GM12892 (cell line): ENCODE measurements at regions not wholly inside any gene's neighbourhood (a gene's known extent, or its start where the extent isn't known, plus 50 kb on each side); places are given as distances from the start of the nearest gene placed in this dataset.

ENCODE experiments used
- DNase-seq: peaks from one replicate; pipeline ENCODE4 v3.0.0; 2011; ENCODE audit not compliant: insufficient read length
- FAIRE-seq: peaks from 2 replicates; lab custom pipeline; 2011; peaks lifted over from hg19 to GRCh38; lab: Jason Lieb, UNC
- POLR2A ChIP-seq: IDR thresholded peaks from 2 replicates; pipeline ENCODE4 v1.6.1; 2011; ENCODE audit warnings: low read depth, low read length, control low read depth
- POLR2AphosphoS5 ChIP-seq: IDR thresholded peaks from 2 replicates; pipeline ENCODE4 v1.6.1; 2011; ENCODE audit warnings: low read depth, low read length, control low read depth
- TAF1 ChIP-seq: IDR thresholded peaks from 2 replicates; pipeline ENCODE4 v1.6.1; 2011; ENCODE audit warnings: low read depth, mild to moderate bottlenecking, control low read depth, low read length, borderline replicate concordance

DNA sequence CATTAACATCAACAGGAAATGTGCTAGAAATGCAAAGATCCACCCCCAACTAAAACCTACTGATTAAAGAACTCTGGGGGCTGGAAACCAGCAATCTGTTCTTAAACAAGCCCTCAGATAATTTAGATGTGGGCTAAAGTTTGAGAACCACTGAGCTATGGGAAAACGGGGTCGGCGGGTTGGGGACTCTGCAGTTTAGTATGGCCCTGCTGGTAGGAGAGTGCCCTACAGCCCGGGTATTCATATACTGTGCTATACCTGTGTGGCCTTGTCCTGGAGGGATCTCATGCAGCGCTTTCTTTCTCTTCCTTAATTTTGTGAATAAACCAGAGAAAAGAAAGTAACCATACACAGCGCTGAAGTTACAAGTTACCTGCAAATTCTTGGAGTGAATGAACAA, 189.7 kb upstream of the GBE1 start:
- DNase-seq (no peak), FAIRE-seq (no peak)
- TF ChIP-seq POLR2AphosphoS5 (no peak), TAF1 (no peak), POLR2A (no peak)

DNA sequence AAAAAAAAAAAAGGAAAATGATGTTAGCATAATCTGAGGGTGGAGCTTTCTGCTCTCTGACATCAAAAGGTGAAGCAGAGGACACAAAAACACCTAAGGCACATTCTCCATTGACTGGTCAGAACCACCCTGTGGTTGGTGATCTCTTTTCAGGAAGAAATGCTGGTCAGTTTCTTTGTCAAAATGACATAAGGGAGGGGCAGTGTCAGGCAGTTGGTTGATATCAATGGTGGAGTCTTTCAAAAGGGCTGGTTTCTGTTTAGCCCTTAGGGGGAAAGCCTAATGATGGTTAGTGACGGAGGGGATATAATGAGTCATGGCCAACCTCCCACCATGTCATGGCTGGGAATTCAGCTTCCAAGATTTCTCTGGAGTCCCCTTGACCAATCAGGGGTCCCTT, 185.9 kb upstream of the GBE1 start:
- no peak for FAIRE-seq
- DNase-seq = no peak
- TF ChIP-seq POLR2A = no peak
- TF ChIP-seq POLR2AphosphoS5 = no peak
- TF ChIP-seq TAF1 = no peak

DNA sequence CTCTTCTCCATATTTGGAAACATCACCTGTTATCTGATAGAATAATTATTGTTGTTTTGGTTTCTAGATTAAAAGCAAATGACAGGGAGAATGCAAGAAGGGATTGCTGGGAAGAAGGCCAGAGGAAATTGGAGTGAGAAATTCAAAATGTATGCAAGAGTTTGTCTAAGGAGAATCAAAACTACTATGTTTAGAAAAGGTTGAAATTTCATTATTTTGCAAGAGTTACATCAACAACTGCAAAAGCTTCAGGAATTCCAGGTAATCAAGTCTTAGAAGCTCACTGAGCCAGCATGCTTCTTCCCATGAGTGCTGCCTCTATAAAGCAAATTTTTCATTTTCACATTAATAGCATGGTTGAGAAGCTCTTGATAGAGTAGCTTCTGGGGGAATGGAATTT, 177.2 kb upstream of the GBE1 start:
- no peak for TF ChIP-seq TAF1
- no peak for TF ChIP-seq POLR2A
- TF ChIP-seq POLR2AphosphoS5 = no peak
- no peak for DNase-seq
- FAIRE-seq = no peak

DNA sequence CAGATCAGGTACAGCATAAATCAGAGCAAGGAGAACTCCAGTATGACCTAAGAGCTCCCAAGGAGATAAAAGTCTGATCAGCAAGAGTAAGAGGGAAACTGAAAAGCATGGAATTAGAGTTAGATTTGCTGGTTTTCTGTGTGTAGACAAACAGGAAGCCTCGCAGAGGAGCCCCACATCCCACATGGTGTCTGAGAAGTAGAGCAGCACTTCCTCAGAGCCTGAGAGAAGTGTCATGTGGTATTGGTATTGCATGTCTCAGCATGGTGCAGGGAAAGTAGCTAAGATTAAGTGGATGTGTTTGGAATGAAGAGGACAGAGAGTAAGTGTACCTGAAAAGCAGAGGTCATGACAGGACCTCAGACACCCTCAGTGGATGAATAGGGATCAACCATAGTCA, 175.4 kb upstream of the GBE1 start:
- no peak for FAIRE-seq
- TF ChIP-seq TAF1 (no peak), POLR2AphosphoS5 (no peak)

DNA sequence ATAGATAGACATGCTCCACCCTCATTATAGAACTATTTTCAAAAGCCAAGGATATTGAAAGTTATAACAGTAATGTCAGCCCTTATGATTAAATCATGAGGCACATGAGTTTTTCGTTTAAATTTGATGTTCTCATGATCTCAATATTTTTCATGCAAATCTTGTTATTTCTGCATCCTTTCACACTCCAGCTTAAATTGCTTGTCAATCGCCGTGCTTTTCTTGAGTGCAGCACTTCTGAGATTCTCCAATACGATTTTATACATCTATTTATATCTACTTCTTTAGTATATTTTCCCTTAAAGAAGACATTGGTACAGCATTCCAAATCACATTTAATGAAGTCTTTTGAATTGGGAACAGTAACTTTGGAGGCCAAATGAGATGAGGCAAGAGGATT, 171.2 kb upstream of the GBE1 start:
- no peak for TF ChIP-seq POLR2A
- no peak for TF ChIP-seq POLR2AphosphoS5
- TF ChIP-seq TAF1 = no peak
- no peak for FAIRE-seq
- DNase-seq = no peak

More for the DNA sequence above, 175.4 kb upstream of the GBE1 start:
- DNase-seq = no peak

DNA sequence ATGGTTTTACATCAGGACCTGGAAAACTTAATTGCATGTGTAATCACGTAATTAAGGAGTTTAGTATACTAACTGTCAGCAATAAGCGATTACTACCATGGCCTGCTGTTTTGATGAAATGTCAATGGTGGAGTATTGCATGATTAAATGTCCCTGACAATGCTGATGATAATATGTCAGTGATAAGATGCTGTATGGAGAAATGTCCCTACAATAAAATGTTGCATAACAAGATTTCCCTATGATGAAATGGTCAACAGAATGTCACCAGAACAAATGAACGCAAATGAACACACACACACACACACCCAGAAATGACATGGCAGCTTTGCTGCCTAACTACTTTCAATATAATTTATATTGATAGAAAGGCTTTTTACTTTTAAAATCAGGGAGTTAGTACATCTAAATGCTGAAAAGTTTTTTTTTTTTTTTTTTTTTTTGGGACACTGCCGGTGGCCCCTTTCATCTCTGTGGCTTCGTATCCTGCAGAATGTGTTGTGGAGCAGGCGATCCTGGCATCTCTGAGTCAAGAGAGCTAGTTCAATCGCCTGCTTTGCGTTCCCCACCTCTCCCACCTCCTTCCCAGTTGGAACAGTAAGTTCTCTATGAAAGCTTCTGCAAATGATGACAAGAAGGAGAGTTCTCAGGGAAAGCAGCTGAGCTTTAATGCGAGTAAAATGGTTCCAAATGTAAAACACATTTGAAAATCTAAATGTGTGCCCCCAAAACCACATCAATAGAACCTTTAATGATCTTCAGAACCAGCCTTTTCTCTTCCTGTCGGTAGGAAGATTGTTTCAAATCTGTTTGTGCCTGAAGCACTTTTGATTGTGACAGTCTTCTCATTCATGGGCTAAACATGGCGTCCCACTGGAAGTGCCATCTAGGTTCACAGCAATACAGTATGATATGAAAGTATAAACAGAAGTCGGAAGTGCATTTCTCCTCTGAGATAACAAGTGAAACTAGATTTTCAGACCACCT, 170.1 kb upstream of the GBE1 start:
- FAIRE-seq (no peak), DNase-seq (no peak)
- TF ChIP-seq POLR2AphosphoS5 = no peak
- TF ChIP-seq TAF1 = no peak
- no peak for TF ChIP-seq POLR2A

DNA sequence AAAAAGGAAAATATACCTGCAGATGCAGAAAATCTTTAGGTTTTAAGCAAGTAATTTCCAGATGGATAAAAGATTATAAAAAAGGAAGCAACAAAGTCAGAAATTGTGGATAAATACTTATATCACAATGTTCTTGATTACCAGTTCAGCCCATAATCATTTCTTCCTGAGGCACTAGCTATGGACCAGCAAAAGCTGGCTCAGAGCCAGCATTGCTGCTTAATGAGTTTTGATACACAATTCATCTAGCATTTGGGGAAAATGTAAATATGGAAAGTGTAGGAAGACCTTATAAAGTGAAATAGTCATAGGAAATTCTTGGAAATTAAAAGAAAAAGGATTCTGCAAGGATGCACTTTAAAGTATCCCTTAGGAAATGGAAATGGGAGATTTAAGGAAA, 168.3 kb upstream of the GBE1 start:
- DNase-seq (no peak), FAIRE-seq (no peak)

DNA sequence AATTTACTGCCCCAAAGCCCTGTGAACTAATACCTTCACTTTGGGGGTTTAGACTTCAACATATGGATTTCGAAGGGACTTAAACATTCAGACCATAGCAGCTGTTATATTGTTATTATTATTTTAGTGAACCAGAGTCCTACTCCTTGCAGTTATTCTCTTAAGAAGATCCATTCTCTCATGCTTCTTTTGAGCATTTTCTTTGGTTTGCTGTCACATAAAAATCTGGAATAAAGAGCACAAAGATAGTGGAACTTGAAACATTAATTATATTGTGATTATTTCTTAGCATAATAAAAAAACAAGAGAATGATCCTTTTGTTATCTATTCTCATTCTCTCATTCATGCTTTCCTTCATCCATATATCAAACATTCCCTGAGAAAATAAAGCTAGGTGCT, 166.4 kb upstream of the GBE1 start:
- DNase-seq (no peak), FAIRE-seq (no peak)
- TF ChIP-seq POLR2A (no peak), POLR2AphosphoS5 (no peak), TAF1 (no peak)

More for the DNA sequence above, 168.3 kb upstream of the GBE1 start:
- no peak for TF ChIP-seq POLR2A
- TF ChIP-seq POLR2AphosphoS5 = no peak
- no peak for TF ChIP-seq TAF1

DNA sequence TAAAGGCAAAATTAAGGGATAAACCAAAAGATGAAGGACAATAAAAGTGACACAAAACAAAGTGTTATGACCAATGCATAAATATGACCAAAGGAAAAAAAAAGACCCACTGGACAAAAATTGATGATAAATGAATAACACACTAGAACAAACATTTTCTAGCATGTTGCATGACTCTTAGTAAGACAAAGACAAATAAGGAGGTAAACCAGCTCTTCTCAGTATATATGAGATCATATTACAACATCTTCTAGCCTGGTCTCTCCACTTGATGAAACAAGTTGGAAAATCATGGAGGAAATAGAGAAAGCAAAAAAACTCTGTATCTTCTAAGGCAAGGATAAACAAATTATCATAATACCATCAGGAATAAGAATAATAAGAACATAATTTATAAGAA, 163.9 kb upstream of the GBE1 start:
- no peak for TF ChIP-seq POLR2AphosphoS5
- TF ChIP-seq TAF1 = no peak
- TF ChIP-seq POLR2A = no peak
- FAIRE-seq (no peak), DNase-seq (no peak)

DNA sequence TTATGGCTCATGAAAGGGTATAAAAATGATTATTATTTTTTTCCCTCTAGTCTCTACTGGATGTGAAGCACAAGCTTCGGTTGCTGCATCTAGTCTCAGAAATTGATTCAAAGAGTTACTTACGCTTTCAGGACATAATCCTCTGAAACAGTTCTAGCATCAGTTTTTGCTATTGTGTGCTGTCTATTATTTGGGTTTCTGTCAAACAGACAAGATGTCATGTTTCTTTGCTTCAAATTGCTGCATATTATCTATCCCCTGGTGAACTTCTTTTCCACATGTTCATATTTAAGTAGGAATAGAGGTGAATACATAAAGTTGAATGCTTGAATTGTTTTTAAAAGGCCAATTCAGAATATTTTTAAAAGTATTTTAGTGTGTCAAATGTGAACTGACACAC, 161.6 kb upstream of the GBE1 start:
- no peak for DNase-seq
- no peak for TF ChIP-seq POLR2A
- no peak for TF ChIP-seq TAF1
- no peak for TF ChIP-seq POLR2AphosphoS5
- no peak for FAIRE-seq

DNA sequence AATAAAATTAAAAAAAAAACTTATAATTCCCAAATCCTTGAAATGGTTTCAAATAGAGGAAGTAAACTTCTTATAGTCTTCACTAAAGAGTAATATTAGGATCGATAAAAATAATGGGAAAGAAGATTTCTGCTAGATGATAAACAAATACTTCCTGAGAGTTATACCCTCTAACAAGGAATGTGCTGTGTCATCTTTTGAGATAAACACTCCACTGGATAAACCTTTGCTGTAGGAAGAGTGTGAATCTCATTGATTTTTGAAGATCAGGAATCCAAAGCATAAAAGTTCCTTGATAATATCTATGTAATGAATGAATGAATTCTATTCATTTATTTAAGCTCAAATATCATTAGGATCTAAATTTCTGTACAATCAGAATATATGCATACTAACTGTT, 161.0 kb upstream of the GBE1 start:
- TF ChIP-seq TAF1 (no peak), POLR2A (no peak), POLR2AphosphoS5 (no peak)
- DNase-seq (no peak), FAIRE-seq (no peak)

DNA sequence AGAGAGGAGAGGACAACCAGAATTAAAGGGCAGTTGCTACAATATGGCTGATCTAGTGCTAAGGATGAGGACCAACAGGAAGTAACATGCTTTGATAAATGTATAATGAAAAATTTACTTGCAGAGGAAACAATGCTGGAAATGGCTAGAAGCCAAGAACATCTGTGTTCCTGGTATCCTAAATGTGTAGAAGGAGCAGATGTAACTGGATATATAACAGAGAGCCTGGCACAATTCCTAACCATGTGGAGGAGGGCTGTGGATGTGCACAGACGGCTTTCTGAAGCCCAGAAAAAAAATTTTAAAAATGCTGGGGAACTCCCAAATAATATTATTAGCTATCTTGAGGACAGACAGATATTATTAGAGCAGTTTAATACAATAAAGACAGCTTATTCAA, 159.4 kb upstream of the GBE1 start:
- FAIRE-seq (no peak), DNase-seq (no peak)
- TF ChIP-seq TAF1 = no peak
- TF ChIP-seq POLR2A = no peak
- no peak for TF ChIP-seq POLR2AphosphoS5

DNA sequence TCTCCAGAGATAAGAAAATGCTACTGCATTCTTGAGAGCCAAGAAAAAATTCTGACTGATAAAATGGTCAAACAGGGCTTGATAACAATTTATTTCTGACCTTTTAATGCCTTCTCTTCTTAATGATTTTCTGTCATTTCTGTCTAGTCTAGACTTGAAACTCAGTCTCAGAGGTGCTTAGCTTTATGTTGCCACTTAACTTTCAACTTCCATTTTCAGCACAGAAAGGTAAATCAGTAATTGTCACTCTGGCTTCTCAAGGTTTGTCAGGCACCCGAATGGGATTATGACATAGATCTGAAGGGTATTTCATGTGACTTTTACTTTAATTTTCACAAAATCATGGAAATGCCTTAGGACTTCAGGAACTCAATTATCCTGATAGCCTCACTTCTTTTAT, 155.4 kb upstream of the GBE1 start:
- no peak for TF ChIP-seq POLR2A
- TF ChIP-seq POLR2AphosphoS5 = no peak
- TF ChIP-seq TAF1 = no peak
- DNase-seq (no peak), FAIRE-seq (no peak)
